ENCODE measurements at regions not wholly inside any gene's neighbourhood (a gene's known extent, or its start where the extent isn't known, plus 50 kb on each side); places are given as distances from the start of the nearest gene placed in this dataset.
"Not testable (repeated sequence)": the region's sequence is repeated elsewhere in the genome, so short reads cannot be mapped to it uniquely, and the experiment has no call there.

GRCh38 chr2:87484363-87484762 is 263.5 kb upstream of the PLGLB2 start:
- H3K27me3 ChIP-seq (ENCODE audit: control insufficient read depth, insufficient read depth); H3K4me3 ChIP-seq (ENCODE audit: low read length); H3K4me1 ChIP-seq (ENCODE audit: control insufficient read depth, insufficient read depth, low read length); intact Hi-C loops (cut with DNase I); H3K9me3 ChIP-seq (ENCODE audit: control insufficient read depth, low read length); ATAC-seq; DNase-seq; H3K27ac ChIP-seq (ENCODE audit: low read length): not testable (repeated sequence)
- 95% methylated on average over 2 of the region's 2 CpGs for WGBS

GRCh38 chr2:87485455-87485854 is 262.4 kb upstream of the PLGLB2 start:
- intact Hi-C loops (cut with DNase I); ATAC-seq; H3K27me3 ChIP-seq (ENCODE audit: control insufficient read depth, insufficient read depth); H3K27ac ChIP-seq (ENCODE audit: low read length); H3K4me1 ChIP-seq (ENCODE audit: control insufficient read depth, insufficient read depth, low read length); H3K9me3 ChIP-seq (ENCODE audit: control insufficient read depth, low read length); DNase-seq: not testable (repeated sequence)
- peak overlapping the region; percentile 10 for H3K4me3 ChIP-seq (ENCODE audit: low read length)
- 19% methylated on average over 6 of the region's 8 CpGs for WGBS

- H3K9me3 ChIP-seq (ENCODE audit: control insufficient read depth, low read length); intact Hi-C loops (cut with DNase I); DNase-seq; H3K27me3 ChIP-seq (ENCODE audit: control insufficient read depth, insufficient read depth); H3K27ac ChIP-seq (ENCODE audit: low read length); H3K4me3 ChIP-seq (ENCODE audit: low read length); H3K4me1 ChIP-seq (ENCODE audit: control insufficient read depth, insufficient read depth, low read length): not testable (repeated sequence)
- WGBS: no CpG with 5 or more reads among the region's 10 CpGs
- ATAC-seq: peak; percentile 93 to 94
Observed at GRCh38 chr2:87485884-87486283, 262.0 kb upstream of the PLGLB2 start.

GRCh38 chr2:87486413-87486812 is 261.5 kb upstream of the PLGLB2 start:
- H3K9me3 ChIP-seq (ENCODE audit: control insufficient read depth, low read length); intact Hi-C loops (cut with DNase I); DNase-seq; H3K4me3 ChIP-seq (ENCODE audit: low read length); H3K27me3 ChIP-seq (ENCODE audit: control insufficient read depth, insufficient read depth); H3K4me1 ChIP-seq (ENCODE audit: control insufficient read depth, insufficient read depth, low read length): not testable (repeated sequence)
- peak overlapping the region; percentile 45 for H3K27ac ChIP-seq (ENCODE audit: low read length)
- WGBS: 90% methylated on average over 8 of the region's 9 CpGs
- peak in 1 of 2 donors; percentile 4 for ATAC-seq

- 92% methylated on average over 1 of the region's 1 CpG for WGBS
- H3K4me1 ChIP-seq (ENCODE audit: control insufficient read depth, insufficient read depth, low read length); H3K9me3 ChIP-seq (ENCODE audit: control insufficient read depth, low read length); intact Hi-C loops (cut with DNase I); H3K4me3 ChIP-seq (ENCODE audit: low read length); H3K27ac ChIP-seq (ENCODE audit: low read length); DNase-seq; H3K27me3 ChIP-seq (ENCODE audit: control insufficient read depth, insufficient read depth); ATAC-seq: not testable (repeated sequence)
Observed at GRCh38 chr2:87488021-87488420, 259.9 kb upstream of the PLGLB2 start.

GRCh38 chr2:87488991-87489390 is 258.9 kb upstream of the PLGLB2 start:
- ATAC-seq: not testable (repeated sequence)
- WGBS: 93% methylated on average over 3 of the region's 3 CpGs

GRCh38 chr2:87494846-87495245 is 253.0 kb upstream of the PLGLB2 start:
- H3K9me3 ChIP-seq (ENCODE audit: control insufficient read depth, low read length); H3K27ac ChIP-seq (ENCODE audit: low read length); ATAC-seq; H3K4me3 ChIP-seq (ENCODE audit: low read length); H3K4me1 ChIP-seq (ENCODE audit: control insufficient read depth, insufficient read depth, low read length); H3K27me3 ChIP-seq (ENCODE audit: control insufficient read depth, insufficient read depth); DNase-seq; intact Hi-C loops (cut with DNase I): not testable (repeated sequence)
- 68% methylated on average over 5 of the region's 5 CpGs for WGBS

More at GRCh38 chr2:87488991-87489390, 258.9 kb upstream of the PLGLB2 start:
- intact Hi-C loops (cut with DNase I); H3K9me3 ChIP-seq (ENCODE audit: control insufficient read depth, low read length); H3K4me3 ChIP-seq (ENCODE audit: low read length); H3K27ac ChIP-seq (ENCODE audit: low read length); H3K4me1 ChIP-seq (ENCODE audit: control insufficient read depth, insufficient read depth, low read length); H3K27me3 ChIP-seq (ENCODE audit: control insufficient read depth, insufficient read depth); DNase-seq: not testable (repeated sequence)

GRCh38 chr2:87495455-87495854 is 252.4 kb upstream of the PLGLB2 start:
- H3K4me1 ChIP-seq (ENCODE audit: control insufficient read depth, insufficient read depth, low read length); ATAC-seq; H3K27ac ChIP-seq (ENCODE audit: low read length); H3K27me3 ChIP-seq (ENCODE audit: control insufficient read depth, insufficient read depth); H3K9me3 ChIP-seq (ENCODE audit: control insufficient read depth, low read length); DNase-seq; H3K4me3 ChIP-seq (ENCODE audit: low read length); intact Hi-C loops (cut with DNase I): not testable (repeated sequence)
- 83% methylated on average over 5 of the region's 5 CpGs for WGBS

GRCh38 chr2:87496036-87497006 is 251.6 kb upstream of the PLGLB2 start:
- WGBS: 22% methylated on average over 2 of the region's 6 CpGs
- DNase-seq; H3K4me1 ChIP-seq (ENCODE audit: control insufficient read depth, insufficient read depth, low read length); H3K27ac ChIP-seq (ENCODE audit: low read length); H3K27me3 ChIP-seq (ENCODE audit: control insufficient read depth, insufficient read depth); H3K4me3 ChIP-seq (ENCODE audit: low read length); intact Hi-C loops (cut with DNase I); H3K9me3 ChIP-seq (ENCODE audit: control insufficient read depth, low read length): not testable (repeated sequence)
- ATAC-seq: peak; percentile 96 to 97

GRCh38 chr2:87497135-87497534 is 250.8 kb upstream of the PLGLB2 start:
- H3K9me3 ChIP-seq (ENCODE audit: control insufficient read depth, low read length); H3K27ac ChIP-seq (ENCODE audit: low read length); DNase-seq; intact Hi-C loops (cut with DNase I); H3K4me1 ChIP-seq (ENCODE audit: control insufficient read depth, insufficient read depth, low read length); H3K4me3 ChIP-seq (ENCODE audit: low read length); H3K27me3 ChIP-seq (ENCODE audit: control insufficient read depth, insufficient read depth): not testable (repeated sequence)
- peak; percentile 4 to 12 for ATAC-seq
- WGBS: 67% methylated on average over 1 of the region's 3 CpGs

GRCh38 chr2:87497700-87498099 is 250.2 kb upstream of the PLGLB2 start:
- H3K4me3 ChIP-seq (ENCODE audit: low read length); ATAC-seq; H3K9me3 ChIP-seq (ENCODE audit: control insufficient read depth, low read length); intact Hi-C loops (cut with DNase I); DNase-seq; H3K4me1 ChIP-seq (ENCODE audit: control insufficient read depth, insufficient read depth, low read length); H3K27me3 ChIP-seq (ENCODE audit: control insufficient read depth, insufficient read depth): not testable (repeated sequence)
- H3K27ac ChIP-seq (ENCODE audit: low read length): peak overlapping the region; percentile 78
- WGBS: 81% methylated on average over 3 of the region's 4 CpGs
